HepG2 (cell line): ENCODE measurements at regions not wholly inside any gene's neighbourhood (a gene's known extent, or its start where the extent isn't known, plus 50 kb on each side); places are given as distances from the start of the nearest gene placed in this dataset.
A peak's percentile ranks its signal among the peaks of the same experiment; 100 is the strongest.
"Not testable (repeated sequence)": the region's sequence is repeated elsewhere in the genome, so short reads cannot be mapped to it uniquely, and the experiment has no call there.

ENCODE experiments used
- ATAC-seq: fragments of 200-7000 bp; cut with Tn5 transposase; 3 replicates; pipeline ENCODE4 v1.9.1; 2020; ENCODE audit warnings: mild to moderate bottlenecking, moderate library complexity
- BruUV-seq: library from RNA; stranded (reverse); fragments of 400-500 nt; replicated peaks from 2 replicates; lab custom pipeline; 2021; lab: Mats Ljungman, UMichigan
- CTCF ChIA-PET: fragments of 300-600 bp; formaldehyde crosslinking; extraction: SDS; loops from one replicate; lab custom pipeline; 2021; ENCODE audit warnings: low total read pairs, inconsistent platforms, low intra/inter-chr PET ratio; lab: Yijun Ruan, JAX
- POLR2A ChIA-PET: fragments of 350-600 bp; sonication (Branson Sonifier 250); formaldehyde crosslinking; loops from one replicate; lab custom pipeline; 2020; ENCODE audit warnings: antibody characterized with exemption, inconsistent platforms; lab: Yijun Ruan, JAX
- DNase-seq: peaks from one replicate; pipeline ENCODE4 v3.0.0-alpha.2; 2015; ENCODE audit warnings: low spot score
- FAIRE-seq: peaks from 3 replicates; lab custom pipeline; 2011; peaks lifted over from hg19 to GRCh38; lab: Jason Lieb, UNC
- H2AFZ ChIP-seq: one replicate; pipeline ENCODE4 v1.6.1; 2011; ENCODE audit warnings: low read length, inconsistent platforms
- H3K27ac ChIP-seq: fragments of 300-600 bp; 3 replicates; pipeline ENCODE4 v1.8.0; 2011; ENCODE audit warnings: mixed run types, mild to moderate bottlenecking, mixed read lengths, low read length, inconsistent platforms; ENCODE audit not compliant: insufficient read depth; ENCODE audit errors: extremely low read length
- H3K27me3 ChIP-seq, 2 experiments: fragments of 200-600 bp in 1 of 2; 2 replicates in 1 of 2; 3 replicates in 1 of 2; pipeline versions ENCODE4 v1.6.0 to v1.8.0; 2011; ENCODE audit warnings: low read length in 2 of 2, mild to moderate bottlenecking in 2 of 2, moderate library complexity in 2 of 2, inconsistent platforms in 1 of 2; ENCODE audit not compliant: insufficient read depth in 2 of 2, control insufficient read depth in 1 of 2
- H3K36me3 ChIP-seq, 2 experiments: fragments of 200-600 bp in 1 of 2; replicated peaks in 1 of 2; 2 replicates in 1 of 2; 3 replicates in 1 of 2; pipeline versions ENCODE4 v1.5.1 to v1.8.0; 2011; ENCODE audit warnings: low read length in 2 of 2, inconsistent platforms in 1 of 2; ENCODE audit not compliant: insufficient read depth in 2 of 2, control insufficient read depth in 1 of 2
- H3K4me1 ChIP-seq: 2 replicates; pipeline ENCODE4 v1.5.1; 2012; ENCODE audit warnings: low read length, inconsistent platforms; ENCODE audit not compliant: insufficient read depth
- H3K4me2 ChIP-seq: 2 replicates; pipeline ENCODE4 v1.6.0; 2011; ENCODE audit warnings: low read depth, low read length, inconsistent platforms
- H3K4me3 ChIP-seq, 3 experiments: fragments of 200-600 bp in 1 of 3; sonication (generic), shearing (Covaris generic) in 1 of 3; replicated peaks in 1 of 3; 2 replicates each; pipeline ENCODE4 v1.5.1; 2011 to 2016; ENCODE audit warnings: low read length in 3 of 3, inconsistent platforms in 2 of 3, low read depth in 2 of 3, mild to moderate bottlenecking in 2 of 3, control low read depth in 1 of 3, mixed read lengths in 1 of 3; ENCODE audit not compliant: insufficient read depth in 1 of 3
- H3K79me2 ChIP-seq: one replicate; pipeline ENCODE4 v1.6.1; 2011; ENCODE audit warnings: low read length, inconsistent platforms; ENCODE audit not compliant: insufficient read depth
- H3K9ac ChIP-seq: 2 replicates; pipeline ENCODE4 v1.6.0; 2011; ENCODE audit warnings: mild to moderate bottlenecking, low read depth, low read length, inconsistent platforms; ENCODE audit not compliant: insufficient read depth
- H3K9me3 ChIP-seq: 2 replicates; pipeline ENCODE4 v1.5.1; 2012; ENCODE audit warnings: mild to moderate bottlenecking, low read length
- H4K20me1 ChIP-seq: 2 replicates; pipeline ENCODE4 v1.6.0; 2011; ENCODE audit warnings: inconsistent platforms, mild to moderate bottlenecking, low read length, moderate library complexity; ENCODE audit not compliant: insufficient read depth
- CREB1 ChIP-seq, 2 experiments: fragments of 450-650 bp in 1 of 2; IDR thresholded peaks; 2 replicates each; pipeline ENCODE4 v1.6.1; 2016 to 2017; ENCODE audit warnings: control low read depth in 1 of 2, mild to moderate bottlenecking in 1 of 2, missing compliant biosample characterization in 1 of 2, missing genetic modification characterization in 1 of 2
- WGBS: methylation state at CpG from one replicate; pipeline ENCODE4 v1.1.6; 2017; ENCODE audit warnings: low lambda C conversion rate; 5-methylcytosine and 5-hydroxymethylcytosine counted together
- in situ Hi-C: cut with HindIII; loops from 2 replicates; pipeline ENCODE4 v1.10.0; 2017; ENCODE audit warnings: low pct_unique_long_range_greater_than_20kb; ENCODE audit not compliant: extremely low pct_ligation_motif_present
- intact Hi-C: fragments of 100-400 bp; cut with micrococcal nuclease; formaldehyde crosslinking; loops from one replicate; pipeline ENCODE4 v1.10.0; 2022; ENCODE audit not compliant: unreplicated experiment
- TF ChIP-seq, protein P1 (sequence below): sonication (generic); formaldehyde crosslinking; IDR thresholded peaks from 2 replicates; pipeline ENCODE4 v1.5.0; 2020; ENCODE audit warnings: mild to moderate bottlenecking, missing genetic modification reagents, moderate library complexity

GRCh38 chr4:9110700-9111099, 59.5 kb upstream of the FAM90A26 start:
- 10% methylated on average over 3 of the region's 3 CpGs for WGBS
- not testable (repeated sequence) for DNase-seq; H3K27ac ChIP-seq; ATAC-seq; TF ChIP-seq CREB1 (CRISPR knock-in tag; IDR thresholded peaks at IDR 0.05)
- peak; percentile 63; the same call in 1 of the 2 replicates for TF ChIP-seq CREB1 (IDR thresholded peaks at IDR 0.05)
- TF ChIP-seq, all 625 proteins: peak for 1; not testable (repeated sequence) for 624
- in situ Hi-C loops, H3K4me2 ChIP-seq, H2AFZ ChIP-seq, H3K79me2 ChIP-seq, H4K20me1 ChIP-seq, H3K9ac ChIP-seq, H3K4me1 ChIP-seq, H3K36me3 ChIP-seq, BruUV-seq, H3K9me3 ChIP-seq, FAIRE-seq, CTCF ChIA-PET, H3K4me3 ChIP-seq, intact Hi-C loops, POLR2A ChIA-PET, H3K27me3 ChIP-seq: not testable (repeated sequence)

DNA sequence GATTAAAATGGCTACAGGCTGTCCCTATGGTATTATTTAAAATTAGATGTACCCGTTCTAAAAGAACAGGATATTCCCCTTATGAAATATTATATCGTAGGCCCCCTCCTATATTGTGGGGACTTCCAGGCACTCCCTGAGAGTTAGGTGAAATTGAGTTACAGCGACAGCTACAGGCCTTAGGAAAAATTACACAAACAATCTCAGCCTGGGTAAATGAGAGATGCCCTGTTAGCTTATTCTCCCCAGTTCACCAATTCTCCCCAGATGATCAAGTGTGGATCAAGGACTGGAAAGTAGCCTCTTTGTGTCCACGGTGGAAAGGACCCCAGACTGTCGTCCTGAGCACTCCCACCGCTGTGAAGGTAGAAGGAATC, 67.1 kb upstream of the FAM90A26 start:
- H3K9ac ChIP-seq, H3K36me3 ChIP-seq, DNase-seq, BruUV-seq, POLR2A ChIA-PET, intact Hi-C loops, H4K20me1 ChIP-seq, H3K4me3 ChIP-seq, ATAC-seq, FAIRE-seq, H3K4me1 ChIP-seq, H3K27me3 ChIP-seq, H3K4me2 ChIP-seq, H3K79me2 ChIP-seq, H2AFZ ChIP-seq, CTCF ChIA-PET, H3K27ac ChIP-seq, in situ Hi-C loops, H3K9me3 ChIP-seq: not testable (repeated sequence)
- 0% methylated on average over 2 of the region's 6 CpGs for WGBS
- TF ChIP-seq, protein P1, sequence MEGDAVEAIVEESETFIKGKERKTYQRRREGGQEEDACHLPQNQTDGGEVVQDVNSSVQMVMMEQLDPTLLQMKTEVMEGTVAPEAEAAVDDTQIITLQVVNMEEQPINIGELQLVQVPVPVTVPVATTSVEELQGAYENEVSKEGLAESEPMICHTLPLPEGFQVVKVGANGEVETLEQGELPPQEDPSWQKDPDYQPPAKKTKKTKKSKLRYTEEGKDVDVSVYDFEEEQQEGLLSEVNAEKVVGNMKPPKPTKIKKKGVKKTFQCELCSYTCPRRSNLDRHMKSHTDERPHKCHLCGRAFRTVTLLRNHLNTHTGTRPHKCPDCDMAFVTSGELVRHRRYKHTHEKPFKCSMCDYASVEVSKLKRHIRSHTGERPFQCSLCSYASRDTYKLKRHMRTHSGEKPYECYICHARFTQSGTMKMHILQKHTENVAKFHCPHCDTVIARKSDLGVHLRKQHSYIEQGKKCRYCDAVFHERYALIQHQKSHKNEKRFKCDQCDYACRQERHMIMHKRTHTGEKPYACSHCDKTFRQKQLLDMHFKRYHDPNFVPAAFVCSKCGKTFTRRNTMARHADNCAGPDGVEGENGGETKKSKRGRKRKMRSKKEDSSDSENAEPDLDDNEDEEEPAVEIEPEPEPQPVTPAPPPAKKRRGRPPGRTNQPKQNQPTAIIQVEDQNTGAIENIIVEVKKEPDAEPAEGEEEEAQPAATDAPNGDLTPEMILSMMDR (CRISPR knock-in tag), result 0 out of 2 replicates have a peak, but pooled peaks have one; percentile 3

DNA sequence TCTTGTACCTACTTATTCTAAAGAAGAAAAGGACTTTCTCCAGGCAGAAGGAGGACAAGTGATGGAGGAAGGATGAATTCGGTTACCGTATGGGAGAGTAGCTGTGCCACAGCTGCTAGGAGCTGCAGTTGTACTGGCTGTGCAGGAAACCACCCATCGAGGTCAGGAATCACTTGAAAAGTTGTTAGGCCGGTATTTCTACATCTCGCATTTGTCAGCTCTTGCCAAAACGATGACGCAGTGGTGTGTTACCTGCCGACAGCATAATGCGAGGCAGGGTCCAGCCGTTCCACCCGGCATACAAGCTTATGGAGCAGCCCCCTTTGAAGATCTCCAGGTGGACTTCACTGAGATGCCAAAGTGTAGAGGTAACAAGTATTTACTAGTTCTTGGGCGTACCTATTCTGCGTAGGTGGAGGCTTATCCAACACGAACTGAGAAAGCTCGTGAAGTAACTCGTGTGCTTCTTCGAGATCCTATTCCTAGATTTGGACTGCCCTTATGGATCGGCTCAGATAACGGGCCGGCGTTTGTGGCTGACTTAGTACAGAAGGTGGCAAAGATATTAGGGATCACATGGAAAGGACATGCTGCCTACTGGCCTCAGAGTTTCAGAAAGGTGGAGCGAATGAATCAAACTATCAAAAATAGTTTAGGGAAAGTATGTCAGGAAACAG, 67.6 kb upstream of the FAM90A26 start:
- H4K20me1 ChIP-seq, intact Hi-C loops, H3K4me2 ChIP-seq, FAIRE-seq, H3K27me3 ChIP-seq, H3K79me2 ChIP-seq, in situ Hi-C loops, CTCF ChIA-PET, H3K36me3 ChIP-seq, H3K4me3 ChIP-seq, H3K9me3 ChIP-seq, H3K4me1 ChIP-seq, DNase-seq, H3K9ac ChIP-seq, POLR2A ChIA-PET, H2AFZ ChIP-seq, BruUV-seq, ATAC-seq, H3K27ac ChIP-seq: not testable (repeated sequence)
- 63% methylated on average over 15 of the region's 22 CpGs for WGBS

GRCh38 chr4:9096330-9096729, 73.9 kb upstream of the FAM90A26 start:
- CTCF ChIA-PET, H3K79me2 ChIP-seq, FAIRE-seq, H2AFZ ChIP-seq, H3K27ac ChIP-seq, POLR2A ChIA-PET, intact Hi-C loops, DNase-seq, H3K4me2 ChIP-seq, H4K20me1 ChIP-seq, H3K4me3 ChIP-seq, H3K27me3 ChIP-seq, in situ Hi-C loops, H3K9me3 ChIP-seq, H3K9ac ChIP-seq, H3K4me1 ChIP-seq, BruUV-seq, H3K36me3 ChIP-seq, ATAC-seq: not testable (repeated sequence)
- WGBS, result 25% methylated on average over 2 of the region's 5 CpGs
